ENCODE measurements at regions not wholly inside any gene's neighbourhood (a gene's known extent, or its start where the extent isn't known, plus 50 kb on each side); places are given as distances from the start of the nearest gene placed in this dataset.

GRCh38 chr20:40809361-40809760, 120.3 kb upstream of the MAFB start:
- DNase-seq: no peak

GRCh38 chr20:40810332-40811000, 121.4 kb upstream of the MAFB start:
- no peak for DNase-seq

- DNase-seq: no peak
Measured at GRCh38 chr20:40811004-40811403, 122.0 kb upstream of the MAFB start.

- no peak for DNase-seq
Measured at GRCh38 chr20:40811660-40812414, 122.8 kb upstream of the MAFB start.

GRCh38 chr20:40812415-40812925, 123.4 kb upstream of the MAFB start:
- no peak for DNase-seq

- DNase-seq: no peak
Measured at GRCh38 chr20:40813029-40813431, 124.0 kb upstream of the MAFB start.

- DNase-seq: no peak
Measured at GRCh38 chr20:40813708-40814630, 124.9 kb upstream of the MAFB start.

- DNase-seq: no peak
Measured at GRCh38 chr20:40814631-40814960, 125.6 kb upstream of the MAFB start.

GRCh38 chr20:40815156-40816038, 126.4 kb upstream of the MAFB start:
- no peak for DNase-seq

- no peak for DNase-seq
Measured at GRCh38 chr20:40816039-40816352, 127.0 kb upstream of the MAFB start.

- peak in 2 of 3 experiments; percentile 60 to 82 for DNase-seq
Measured at GRCh38 chr20:40821429-40821828, 132.4 kb upstream of the MAFB start.

GRCh38 chr20:40826699-40827098, 137.7 kb upstream of the MAFB start:
- no peak for DNase-seq

GRCh38 chr20:40835321-40835720, 146.3 kb upstream of the MAFB start:
- DNase-seq: no peak

GRCh38 chr20:40838509-40838908, 149.5 kb upstream of the MAFB start:
- no peak for DNase-seq

- peak in 1 of 3 experiments; percentile 32 for DNase-seq
Measured at GRCh38 chr20:40843251-40843650, 154.2 kb upstream of the MAFB start.

GRCh38 chr20:40844332-40844731, 155.3 kb upstream of the MAFB start:
- peak; percentile 74 to 97 (median 89) for DNase-seq

- DNase-seq: peak in 1 of 3 experiments; percentile 46
Measured at GRCh38 chr20:40848096-40848495, 159.1 kb upstream of the MAFB start.

GRCh38 chr20:40848526-40848925, 159.5 kb upstream of the MAFB start:
- peak in 2 of 3 experiments; percentile 23 to 70 for DNase-seq

GRCh38 chr20:40849456-40849855, 160.4 kb upstream of the MAFB start:
- no peak for DNase-seq

GRCh38 chr20:40851051-40851450, 162.0 kb upstream of the MAFB start:
- DNase-seq: no peak

- DNase-seq: no peak
Measured at GRCh38 chr20:40855269-40855668, 166.2 kb upstream of the MAFB start.

GRCh38 chr20:40856653-40857052, 167.6 kb upstream of the MAFB start:
- DNase-seq: no peak

Measured in NCI-H1417 (cell line).